H1 (cell line): ENCODE measurements at regions not wholly inside any gene's neighbourhood (a gene's known extent, or its start where the extent isn't known, plus 50 kb on each side); places are given as distances from the start of the nearest gene placed in this dataset.

Experiments used
- CTCF ChIA-PET: fragments of 300-600 bp; sonication (Branson Sonifier 250); formaldehyde crosslinking; loops from one replicate; lab custom pipeline; 2021; ENCODE audit not compliant: partially characterized antibody; lab: Charles Lee
- POLR2A ChIA-PET: fragments of 300-600 bp; sonication (Branson Sonifier 250); formaldehyde crosslinking; loops from one replicate; lab custom pipeline; 2021; ENCODE audit warnings: inconsistent platforms; ENCODE audit not compliant: partially characterized antibody; lab: Charles Lee
- DNase-seq, 2 experiments: peaks; one replicate each; pipeline versions ENCODE4 v3.0.0 to v3.0.0-alpha.2; 2010 to 2022; ENCODE audit warnings: low spot score in 2 of 2, low read depth in 1 of 2, mixed read lengths in 1 of 2
- FAIRE-seq: peaks from 2 replicates; lab custom pipeline; 2011; peaks lifted over from hg19 to GRCh38; lab: Jason Lieb, UNC
- H2AFZ ChIP-seq: 2 replicates; pipeline ENCODE4 v1.8.1; 2012; ENCODE audit warnings: low read length, inconsistent platforms
- H2AK5ac ChIP-seq: 2 replicates; pipeline ENCODE4 v1.6.1; 2013; ENCODE audit warnings: low read depth, low read length
- H2BK120ac ChIP-seq: replicated peaks from 2 replicates; pipeline ENCODE3; 2013; ENCODE audit warnings: low read depth, low read length, inconsistent platforms
- H2BK12ac ChIP-seq: 2 replicates; pipeline ENCODE4 v1.6.1; 2013; ENCODE audit warnings: low read depth, low read length
- H2BK15ac ChIP-seq: 2 replicates; pipeline ENCODE4 v1.6.1; 2013; ENCODE audit warnings: low read length
- H2BK20ac ChIP-seq: 2 replicates; pipeline ENCODE4 v1.6.1; 2013; ENCODE audit warnings: low read length
- H2BK5ac ChIP-seq: 2 replicates; pipeline ENCODE4 v1.6.1; 2013; ENCODE audit warnings: low read depth, low read length
- H3K14ac ChIP-seq: 2 replicates; pipeline ENCODE4 v1.6.1; 2013; ENCODE audit warnings: inconsistent platforms; ENCODE audit not compliant: insufficient read length
- H3K18ac ChIP-seq: 2 replicates; pipeline ENCODE4 v1.6.1; 2013; ENCODE audit warnings: low read length; ENCODE audit errors: extremely low read depth
- H3K23ac ChIP-seq: 2 replicates; pipeline ENCODE4 v1.6.1; 2013; ENCODE audit warnings: inconsistent platforms; ENCODE audit not compliant: insufficient read length
- H3K23me2 ChIP-seq: 2 replicates; pipeline ENCODE4 v1.6.1; 2013; ENCODE audit warnings: low read depth, low read length
- H3K27ac ChIP-seq: 2 replicates; pipeline ENCODE4 v1.6.1; 2011; ENCODE audit warnings: low read depth, low read length, inconsistent platforms
- H3K27me3 ChIP-seq, 4 experiments: replicated peaks in 1 of 4; 1 replicate in 1 of 4; 2 replicates in 3 of 4; pipeline versions ENCODE4 v1.6.1 to v1.8.1; 2011 to 2013; ENCODE audit warnings: low read length in 3 of 4, mild to moderate bottlenecking in 3 of 4, inconsistent platforms in 2 of 4, mixed read lengths in 2 of 4, moderate library complexity in 1 of 4; ENCODE audit not compliant: control insufficient read depth in 3 of 4, insufficient read depth in 3 of 4; ENCODE audit errors: extremely low read depth in 1 of 4
- H3K36me3 ChIP-seq, 4 experiments: 2 replicates each; pipeline versions ENCODE4 v1.6.1 to v1.8.1; 2011 to 2013; ENCODE audit warnings: mild to moderate bottlenecking in 4 of 4, low read length in 3 of 4, moderate library complexity in 2 of 4, control low read depth in 1 of 4, inconsistent platforms in 1 of 4; ENCODE audit not compliant: insufficient read depth in 4 of 4, control insufficient read depth in 2 of 4
- H3K4ac ChIP-seq: replicated peaks from 2 replicates; pipeline ENCODE3; 2013; ENCODE audit warnings: low read length, low read depth, mixed read lengths, inconsistent platforms; ENCODE audit not compliant: insufficient read length
- H3K4me1 ChIP-seq, 4 experiments: replicated peaks in 1 of 4; 1 replicate in 1 of 4; 2 replicates in 3 of 4; pipeline versions ENCODE4 v1.6.1 to v1.8.1; 2011 to 2013; ENCODE audit warnings: low read length in 3 of 4, inconsistent platforms in 2 of 4, mixed read lengths in 1 of 4; ENCODE audit not compliant: insufficient read depth in 4 of 4, control insufficient read depth in 3 of 4
- H3K4me2 ChIP-seq, 2 experiments: 2 replicates each; pipeline versions ENCODE4 v1.6.1 to v1.8.1; 2011 to 2013; ENCODE audit warnings: low read depth in 2 of 2, low read length in 2 of 2, control low read depth in 1 of 2, inconsistent platforms in 1 of 2, mild to moderate bottlenecking in 1 of 2; ENCODE audit not compliant: insufficient read depth in 1 of 2
- H3K4me3 ChIP-seq, 4 experiments: fragments of 200-600, 300-600 bp in 1 of 4; sonication (generic), shearing (Covaris generic), sonication (Bioruptor Twin) in 1 of 4; 2 replicates each; pipeline versions ENCODE4 v1.5.1 to v1.8.1; 2011 to 2016; ENCODE audit warnings: low read length in 4 of 4, low read depth in 3 of 4, control low read depth in 2 of 4, inconsistent platforms in 2 of 4, mild to moderate bottlenecking in 2 of 4, mixed read lengths in 1 of 4, moderate library complexity in 1 of 4; ENCODE audit not compliant: insufficient read depth in 2 of 4; ENCODE audit errors: extremely low read depth in 1 of 4
- H3K56ac ChIP-seq: replicated peaks from 2 replicates; pipeline ENCODE3; 2013; ENCODE audit warnings: low read depth, mild to moderate bottlenecking, mixed read lengths, low read length, inconsistent platforms; ENCODE audit not compliant: insufficient read length
- H3K79me1 ChIP-seq: 2 replicates; pipeline ENCODE4 v1.6.1; 2013; ENCODE audit warnings: low read depth, low read length, control low read depth
- H3K79me2 ChIP-seq, 2 experiments: 2 replicates each; pipeline versions ENCODE4 v1.6.1 to v1.8.1; 2012 to 2013; ENCODE audit warnings: low read length in 2 of 2, mild to moderate bottlenecking in 2 of 2, inconsistent platforms in 1 of 2; ENCODE audit not compliant: insufficient read depth in 2 of 2, control insufficient read depth in 1 of 2
- H3K9ac ChIP-seq, 4 experiments: replicated peaks in 1 of 4; 1 replicate in 1 of 4; 2 replicates in 3 of 4; pipeline versions ENCODE4 v1.6.1 to v1.8.1; 2011 to 2013; ENCODE audit warnings: low read depth in 3 of 4, low read length in 3 of 4, control low read depth in 2 of 4, mild to moderate bottlenecking in 2 of 4, moderate library complexity in 2 of 4, inconsistent platforms in 1 of 4; ENCODE audit errors: extremely low read depth in 1 of 4
- H3K9me3 ChIP-seq, 2 experiments: 2 replicates each; pipeline versions ENCODE4 v1.6.1 to v1.8.1; 2012 to 2013; ENCODE audit warnings: mild to moderate bottlenecking in 2 of 2, moderate library complexity in 2 of 2, control low read depth in 1 of 2, inconsistent platforms in 1 of 2, low read depth in 1 of 2, low read length in 1 of 2, mixed read lengths in 1 of 2; ENCODE audit not compliant: insufficient read depth in 2 of 2
- H4K20me1 ChIP-seq, 2 experiments: replicated peaks in 1 of 2; 2 replicates each; pipeline versions ENCODE3 to v1.8.1; 2011 to 2013; ENCODE audit warnings: inconsistent platforms in 2 of 2, low read length in 2 of 2, mild to moderate bottlenecking in 1 of 2; ENCODE audit not compliant: insufficient read depth in 2 of 2, control insufficient read depth in 1 of 2
- H4K5ac ChIP-seq: 2 replicates; pipeline ENCODE4 v1.6.1; 2013; ENCODE audit warnings: low read length, low read depth, mixed read lengths, inconsistent platforms; ENCODE audit not compliant: insufficient read length
- H4K8ac ChIP-seq: 2 replicates; pipeline ENCODE4 v1.8.0; 2013; ENCODE audit warnings: mild to moderate bottlenecking, moderate library complexity, low read length, inconsistent platforms; ENCODE audit not compliant: insufficient read depth; ENCODE audit errors: extremely low read depth
- H4K91ac ChIP-seq: replicated peaks from 2 replicates; pipeline ENCODE3; 2013; ENCODE audit warnings: low read length, mixed read lengths, inconsistent platforms; ENCODE audit not compliant: insufficient read length
- ATF3 ChIP-seq: IDR thresholded peaks from 2 replicates; pipeline ENCODE4 v1.6.1; 2011; ENCODE audit warnings: low read depth, mild to moderate bottlenecking, low read length; ENCODE audit not compliant: insufficient read depth
- CBX8 ChIP-seq: fragments of 300-800, 300-1000 bp; sonication (generic); IDR thresholded peaks from 2 replicates; pipeline ENCODE4 v1.7.1; 2016; ENCODE audit warnings: low read depth, low read length, borderline replicate concordance
- EGR1 ChIP-seq: IDR thresholded peaks from 2 replicates; pipeline ENCODE4 v1.6.1; 2011; ENCODE audit warnings: low read depth, low read length, borderline replicate concordance
- EZH2 ChIP-seq: fragments of 200-600 bp; sonication (generic); IDR thresholded peaks from 2 replicates; pipeline ENCODE4 v1.7.1; 2012; ENCODE audit warnings: low read depth, mild to moderate bottlenecking, moderate library complexity, low read length, inconsistent platforms; ENCODE audit not compliant: severe bottlenecking
- NRF1 ChIP-seq: IDR thresholded peaks from 2 replicates; pipeline ENCODE4 v1.6.1; 2011; ENCODE audit warnings: mild to moderate bottlenecking, low read depth, low read length, improper control_type of control experiment
- POLR2AphosphoS5 ChIP-seq: IDR thresholded peaks from 2 replicates; pipeline ENCODE4 v1.6.1; 2011; ENCODE audit warnings: low read depth, low read length
- POU5F1 ChIP-seq: IDR thresholded peaks from 2 replicates; pipeline ENCODE4 v1.6.1; 2011; ENCODE audit warnings: low read depth, mild to moderate bottlenecking, low read length, moderate library complexity
- RNF2 ChIP-seq: fragments of 200-900, 300-1000 bp; sonication (generic); IDR thresholded peaks from 2 replicates; pipeline ENCODE4 v1.7.1; 2016; ENCODE audit warnings: borderline replicate concordance, low read depth, mild to moderate bottlenecking, antibody characterized with exemption, low read length; ENCODE audit not compliant: poor library complexity, severe bottlenecking; ENCODE audit errors: missing control alignments
- RXRA ChIP-seq: IDR thresholded peaks from 2 replicates; pipeline ENCODE4 v1.6.1; 2011; ENCODE audit warnings: low read depth, mild to moderate bottlenecking, low read length, moderate library complexity; ENCODE audit not compliant: insufficient read depth
- SIX5 ChIP-seq: IDR thresholded peaks from 2 replicates; pipeline ENCODE4 v1.6.1; 2011; ENCODE audit warnings: mild to moderate bottlenecking, low read depth, low read length
- SP1 ChIP-seq: IDR thresholded peaks from 2 replicates; pipeline ENCODE4 v1.6.1; 2011; ENCODE audit warnings: low read depth, low read length
- WGBS, 2 experiments: shearing (Covaris generic) in 1 of 2; methylation state at CpG; one replicate each; pipeline versions ENCODE4 v1.1.6 to v1.1.7; 2013 to 2015; ENCODE audit warnings: low lambda C conversion rate in 2 of 2, mixed read lengths in 2 of 2, inconsistent platforms in 1 of 2, low coverage in 1 of 2, missing lambda C conversion rate in 1 of 2; ENCODE audit not compliant: insufficient replicate concordance in 2 of 2, insufficient coverage in 1 of 2, insufficient read length in 1 of 2; ENCODE audit errors: extremely low coverage in 1 of 2, missing lambda C conversion rate in 1 of 2; 5-methylcytosine and 5-hydroxymethylcytosine counted together

- no peak for DNase-seq
- H2AK5ac ChIP-seq = no peak overlapping the region
- no peak overlapping the region for H3K14ac ChIP-seq
- no peak overlapping the region for H3K4ac ChIP-seq
- no peak overlapping the region for H4K5ac ChIP-seq
- no peaks in the 10 kb centered on the region for H3K79me2 ChIP-seq
- H3K27ac ChIP-seq = no peak overlapping the region
- peak overlapping the region; percentile 63 for H2AFZ ChIP-seq
- ChIA-PET CTCF (no interaction called here), POLR2A (no interaction called here)
- no peaks in the 10 kb centered on the region for H3K36me3 ChIP-seq
- no peaks in the 10 kb centered on the region for H3K27me3 ChIP-seq
- peaks cover 0 to 5% (median 0%) of the 10 kb centered on the region in 4 experiments; a peak in 1 of 7 replicates for H3K4me1 ChIP-seq
- 86% methylated on average over 10 of the region's 10 CpGs; no CpG with 5 or more reads in 1 of the 2 experiments for WGBS, 2 experiments
- H3K23ac ChIP-seq = no peak overlapping the region
- H2BK12ac ChIP-seq = no peak overlapping the region
- no peak overlapping the region for H2BK5ac ChIP-seq
- H2BK20ac ChIP-seq = no peak overlapping the region
- H3K9me3 ChIP-seq = peaks cover 3 to 5% of the 10 kb centered on the region in 2 experiments; a peak in 2 of 4 replicates
- no peak overlapping the region for H3K9ac ChIP-seq
- H4K8ac ChIP-seq = no peak overlapping the region
- H3K18ac ChIP-seq = no peak overlapping the region
- no peaks in the 10 kb centered on the region for H4K20me1 ChIP-seq
- H3K23me2 ChIP-seq = no peaks in the 10 kb centered on the region
- peak overlapping the region; percentile 25 for H4K91ac ChIP-seq
- H3K56ac ChIP-seq = no peak overlapping the region
- no peaks in the 10 kb centered on the region for H3K79me1 ChIP-seq
- H3K4me3 ChIP-seq = no peak overlapping the region
- H2BK120ac ChIP-seq = peak overlapping the region; percentile 49
- H2BK15ac ChIP-seq = no peak overlapping the region
- no peak overlapping the region for H3K4me2 ChIP-seq
- no peak for FAIRE-seq
- TF ChIP-seq POLR2AphosphoS5 (no peak), SP1 (no peak), EGR1 (no peak), SIX5 (no peak), RXRA (no peak), CBX8 (no peak), ATF3 (no peak), EZH2 (no peak), NRF1 (no peak), RNF2 (no peak), POU5F1 (no peak)
These were observed 107.2 kb upstream of the TRIM24 start for GRCh38 chr7:138352570-138353461.
